ENCODE measurements at regions not wholly inside any gene's neighbourhood (a gene's known extent, or its start where the extent isn't known, plus 50 kb on each side); places are given as distances from the start of the nearest gene placed in this dataset.

GRCh38 chr5:74550927-74551326 is 89.6 kb downstream of the ENC1 start:
- H3K9me2 ChIP-seq (replicated peaks; ENCODE audit: low read depth, low read length): no peaks in the 10 kb centered on the region
- H4K20me1 ChIP-seq (ENCODE audit: insufficient read depth, low read length, poor library complexity, severe bottlenecking): no peaks in the 10 kb centered on the region
- H3K9ac ChIP-seq (ENCODE audit: low read depth, low read length, poor library complexity, severe bottlenecking): no peak overlapping the region
- TF ChIP-seq CTCF (conservative IDR thresholded peaks at IDR 0.05; ENCODE audit: low read length) (no peak), EZH2phosphoT487 (IDR thresholded peaks at IDR 0.05; ENCODE audit: borderline replicate concordance) (no peak)
- H2AFZ ChIP-seq (ENCODE audit: low read length): no peak overlapping the region
- no peaks in the 10 kb centered on the region for H3F3A ChIP-seq (ENCODE audit: low read depth)
- no peaks in the 10 kb centered on the region for H3K9me3 ChIP-seq (ENCODE audit: insufficient read depth, low read depth, low read length)
- H3K27me3 ChIP-seq (ENCODE audit: insufficient read depth, low read length, poor library complexity, severe bottlenecking): no peaks in the 10 kb centered on the region
- H3K4me3 ChIP-seq (ENCODE audit: low read length, poor library complexity, severe bottlenecking): no peak overlapping the region
- no peaks in the 10 kb centered on the region for H3K79me2 ChIP-seq (ENCODE audit: insufficient read depth, low read length)
- no peak overlapping the region for H3K4me2 ChIP-seq (ENCODE audit: low read depth, low read length, poor library complexity, severe bottlenecking)
- no peaks in the 10 kb centered on the region for H3K36me3 ChIP-seq (ENCODE audit: insufficient read depth, low read length)
- no peaks in the 10 kb centered on the region for H3K4me1 ChIP-seq (ENCODE audit: insufficient read depth, low read length, poor library complexity, severe bottlenecking)

DNA sequence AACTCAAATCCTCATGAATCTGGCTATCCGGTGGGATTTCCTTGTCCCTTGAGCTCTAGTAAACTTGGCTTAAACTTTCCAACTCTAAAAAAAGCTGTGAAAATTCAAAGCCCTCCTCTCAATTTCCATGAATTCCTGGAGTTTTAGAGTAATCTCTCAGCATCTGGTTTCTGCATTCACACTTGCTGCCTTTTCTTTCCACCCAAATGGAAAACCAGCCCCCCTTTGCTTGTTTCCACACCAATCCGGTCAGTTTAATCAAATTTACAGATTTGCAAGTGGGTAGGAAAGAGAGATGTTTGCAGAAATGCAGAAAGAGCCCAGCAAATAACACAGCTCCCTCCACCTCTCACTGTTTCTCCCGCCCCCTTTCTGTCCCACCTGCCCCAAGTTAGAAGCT is 91.1 kb downstream of the ENC1 start:
- Histone ChIP-seq H3K9me2 (replicated peaks; ENCODE audit: low read depth, low read length) (no peaks in the 10 kb centered on the region), H3K27me3 (ENCODE audit: insufficient read depth, low read length, poor library complexity, severe bottlenecking) (no peaks in the 10 kb centered on the region), H3K4me1 (ENCODE audit: insufficient read depth, low read length, poor library complexity, severe bottlenecking) (no peaks in the 10 kb centered on the region), H3F3A (ENCODE audit: low read depth) (no peaks in the 10 kb centered on the region), H3K4me3 (ENCODE audit: low read length, poor library complexity, severe bottlenecking) (no peak overlapping the region), H3K36me3 (ENCODE audit: insufficient read depth, low read length) (no peaks in the 10 kb centered on the region), H3K79me2 (ENCODE audit: insufficient read depth, low read length) (no peaks in the 10 kb centered on the region), H2AFZ (ENCODE audit: low read length) (no peak overlapping the region), H4K20me1 (ENCODE audit: insufficient read depth, low read length, poor library complexity, severe bottlenecking) (no peaks in the 10 kb centered on the region), H3K9ac (ENCODE audit: low read depth, low read length, poor library complexity, severe bottlenecking) (no peak overlapping the region), H3K4me2 (ENCODE audit: low read depth, low read length, poor library complexity, severe bottlenecking) (no peak overlapping the region), H3K9me3 (ENCODE audit: insufficient read depth, low read depth, low read length) (no peaks in the 10 kb centered on the region)
- TF ChIP-seq EZH2phosphoT487 (IDR thresholded peaks at IDR 0.05; ENCODE audit: borderline replicate concordance) (no peak), CTCF (conservative IDR thresholded peaks at IDR 0.05; ENCODE audit: low read length) (no peak)

DNA sequence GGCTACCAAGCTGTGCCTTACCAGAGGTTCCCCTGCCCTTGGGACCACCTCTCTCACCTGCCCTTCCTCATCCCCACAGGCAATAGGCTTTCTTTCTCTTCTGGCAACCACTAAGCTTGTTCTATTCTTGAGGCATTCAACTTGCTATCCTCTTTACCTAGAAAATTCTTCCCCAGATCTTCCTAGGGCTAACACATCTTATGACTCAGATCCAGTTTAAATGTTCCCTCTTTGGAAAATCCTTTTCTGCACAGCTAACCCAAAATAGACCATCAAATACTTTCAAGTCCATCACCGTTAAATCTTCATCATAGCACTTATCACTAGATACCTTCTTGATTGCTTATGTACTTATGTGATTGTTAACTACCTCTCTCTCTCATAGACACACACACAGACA is 93.7 kb downstream of the ENC1 start:
- Histone ChIP-seq H3K27me3 (ENCODE audit: insufficient read depth, low read length, poor library complexity, severe bottlenecking) (no peaks in the 10 kb centered on the region), H2AFZ (ENCODE audit: low read length) (no peak overlapping the region), H3K4me2 (ENCODE audit: low read depth, low read length, poor library complexity, severe bottlenecking) (no peak overlapping the region), H3K4me1 (ENCODE audit: insufficient read depth, low read length, poor library complexity, severe bottlenecking) (peaks cover 4% of the 10 kb centered on the region), H3K9ac (ENCODE audit: low read depth, low read length, poor library complexity, severe bottlenecking) (no peak overlapping the region), H3K79me2 (ENCODE audit: insufficient read depth, low read length) (no peaks in the 10 kb centered on the region), H3K9me2 (replicated peaks; ENCODE audit: low read depth, low read length) (no peaks in the 10 kb centered on the region), H4K20me1 (ENCODE audit: insufficient read depth, low read length, poor library complexity, severe bottlenecking) (no peaks in the 10 kb centered on the region), H3K4me3 (ENCODE audit: low read length, poor library complexity, severe bottlenecking) (no peak overlapping the region), H3K9me3 (ENCODE audit: insufficient read depth, low read depth, low read length) (no peaks in the 10 kb centered on the region), H3F3A (ENCODE audit: low read depth) (no peaks in the 10 kb centered on the region), H3K36me3 (ENCODE audit: insufficient read depth, low read length) (no peaks in the 10 kb centered on the region)
- no peak for TF ChIP-seq CTCF (conservative IDR thresholded peaks at IDR 0.05; ENCODE audit: low read length)
- no peak for TF ChIP-seq EZH2phosphoT487 (IDR thresholded peaks at IDR 0.05; ENCODE audit: borderline replicate concordance)

Data from Loucy (cell line).